ENCODE measurements at regions not wholly inside any gene's neighbourhood (a gene's known extent, or its start where the extent isn't known, plus 50 kb on each side); places are given as distances from the start of the nearest gene placed in this dataset.

GRCh38 chr14:29062466-29062865 is 295.9 kb downstream of the FOXG1 start:
- Histone ChIP-seq H3K36me3 (ENCODE audit: insufficient read depth) (no peaks in the 10 kb centered on the region), H4K20me1 (ENCODE audit: insufficient read depth) (no peaks in the 10 kb centered on the region), H3K4me3 (IDR thresholded peaks at IDR 0.05; ENCODE audit: insufficient read depth, low read depth, low read length) (no peak overlapping the region), H2AFZ (ENCODE audit: low read depth) (no peak overlapping the region), H3K4me2 (no peak overlapping the region), H3K27me3 (ENCODE audit: insufficient read depth, low read depth) (no peaks in the 10 kb centered on the region), H3K4me1 (ENCODE audit: low read depth, poor library complexity, severe bottlenecking) (peaks cover 8% of the 10 kb centered on the region), H3K27ac (no peak overlapping the region), H3K79me2 (ENCODE audit: insufficient read depth, low read depth) (no peaks in the 10 kb centered on the region), H3K9ac (no peak overlapping the region)
- no peak for TF ChIP-seq CTCF (conservative IDR thresholded peaks at IDR 0.05; ENCODE audit: low read depth, low read length)

GRCh38 chr14:29062976-29063375 is 296.4 kb downstream of the FOXG1 start:
- Histone ChIP-seq H3K4me1 (ENCODE audit: low read depth, poor library complexity, severe bottlenecking) (peaks cover 11% of the 10 kb centered on the region), H3K9ac (no peak overlapping the region), H3K27me3 (ENCODE audit: insufficient read depth, low read depth) (no peaks in the 10 kb centered on the region), H4K20me1 (ENCODE audit: insufficient read depth) (no peaks in the 10 kb centered on the region), H3K27ac (no peak overlapping the region), H3K4me2 (no peak overlapping the region), H3K4me3 (IDR thresholded peaks at IDR 0.05; ENCODE audit: insufficient read depth, low read depth, low read length) (no peak overlapping the region), H3K36me3 (ENCODE audit: insufficient read depth) (no peaks in the 10 kb centered on the region), H2AFZ (ENCODE audit: low read depth) (no peak overlapping the region), H3K79me2 (ENCODE audit: insufficient read depth, low read depth) (no peaks in the 10 kb centered on the region)
- no peak for TF ChIP-seq CTCF (conservative IDR thresholded peaks at IDR 0.05; ENCODE audit: low read depth, low read length)

GRCh38 chr14:29064305-29064900 is 297.8 kb downstream of the FOXG1 start:
- H3K27me3 ChIP-seq (ENCODE audit: insufficient read depth, low read depth), result no peaks in the 10 kb centered on the region
- H3K79me2 ChIP-seq (ENCODE audit: insufficient read depth, low read depth), result no peaks in the 10 kb centered on the region
- TF ChIP-seq CTCF (conservative IDR thresholded peaks at IDR 0.05; ENCODE audit: low read depth, low read length), result no peak
- H4K20me1 ChIP-seq (ENCODE audit: insufficient read depth), result no peaks in the 10 kb centered on the region
- H3K36me3 ChIP-seq (ENCODE audit: insufficient read depth), result no peaks in the 10 kb centered on the region
- H3K4me1 ChIP-seq (ENCODE audit: low read depth, poor library complexity, severe bottlenecking), result peaks cover 20% of the 10 kb centered on the region
- H3K4me2 ChIP-seq, result no peak overlapping the region
- no peak overlapping the region for H3K9ac ChIP-seq
- H3K27ac ChIP-seq, result no peak overlapping the region
- H3K4me3 ChIP-seq (IDR thresholded peaks at IDR 0.05; ENCODE audit: insufficient read depth, low read depth, low read length), result no peak overlapping the region
- H2AFZ ChIP-seq (ENCODE audit: low read depth), result no peak overlapping the region

GRCh38 chr14:29069228-29069627 is 302.6 kb downstream of the FOXG1 start:
- Histone ChIP-seq H3K27ac (no peak overlapping the region), H3K4me2 (no peak overlapping the region), H3K4me1 (ENCODE audit: low read depth, poor library complexity, severe bottlenecking) (peaks cover 33% of the 10 kb centered on the region), H3K9ac (no peak overlapping the region), H4K20me1 (ENCODE audit: insufficient read depth) (no peaks in the 10 kb centered on the region), H3K79me2 (ENCODE audit: insufficient read depth, low read depth) (no peaks in the 10 kb centered on the region), H2AFZ (ENCODE audit: low read depth) (no peak overlapping the region), H3K27me3 (ENCODE audit: insufficient read depth, low read depth) (no peaks in the 10 kb centered on the region), H3K36me3 (ENCODE audit: insufficient read depth) (no peaks in the 10 kb centered on the region), H3K4me3 (IDR thresholded peaks at IDR 0.05; ENCODE audit: insufficient read depth, low read depth, low read length) (no peak overlapping the region)
- no peak for TF ChIP-seq CTCF (conservative IDR thresholded peaks at IDR 0.05; ENCODE audit: low read depth, low read length)

All from KMS-11 (cell line).